B cell (primary cell): ENCODE measurements at regions not wholly inside any gene's neighbourhood (a gene's known extent, or its start where the extent isn't known, plus 50 kb on each side); places are given as distances from the start of the nearest gene placed in this dataset.

ENCODE experiments used
- ATAC-seq: fragments of 200-7000 bp; cut with Tn5 transposase; one replicate; pipeline ENCODE4 v1.10.0; 2021; ENCODE audit warnings: low read depth, mild to moderate bottlenecking, moderate number of reproducible peaks, moderate library complexity
- CTCF ChIA-PET: fragments of 350-600 bp; sonication (Branson Sonifier 250); formaldehyde crosslinking; loops from one replicate; lab custom pipeline; 2021; ENCODE audit warnings: antibody characterized with exemption, inconsistent platforms; lab: Charles Lee
- POLR2A ChIA-PET: fragments of 350-600 bp; sonication (Branson Sonifier 250); formaldehyde crosslinking; loops from one replicate; lab custom pipeline; 2021; ENCODE audit warnings: antibody characterized with exemption; lab: Charles Lee
- DNase-seq: peaks from one replicate; pipeline ENCODE4 v3.0.0; 2013
- H2AFZ ChIP-seq: 2 replicates; pipeline ENCODE4 v1.6.1; 2012; ENCODE audit warnings: mild to moderate bottlenecking, low read depth, low read length; ENCODE audit not compliant: insufficient read depth, poor library complexity, severe bottlenecking
- H3K27ac ChIP-seq, 2 donors: 1 replicate in 1 of 2; 2 replicates in 1 of 2; pipeline ENCODE4 v1.5.1; 2012 to 2013; ENCODE audit warnings: low read length in 2 of 2, mild to moderate bottlenecking in 2 of 2, moderate library complexity in 1 of 2
- H3K27me3 ChIP-seq, 4 experiments: fragments of 200-600 bp in 1 of 4; sonication (generic) in 1 of 4; replicated peaks in 1 of 4; 1 replicate in 2 of 4; 2 replicates in 2 of 4; pipeline versions ENCODE4 v1.6.1 to v1.7.0; 2013 to 2016; ENCODE audit warnings: low read length in 3 of 4, mild to moderate bottlenecking in 2 of 4, mixed read lengths in 1 of 4, moderate library complexity in 1 of 4; ENCODE audit not compliant: insufficient read depth in 4 of 4, control insufficient read depth in 3 of 4; ENCODE audit errors: control extremely low read depth in 1 of 4
- H3K36me3 ChIP-seq, 2 experiments: replicated peaks in 1 of 2; 1 replicate in 1 of 2; 2 replicates in 1 of 2; pipeline versions ENCODE4 v1.6.1 to v1.7.1; 2013; ENCODE audit warnings: low read length in 1 of 2; ENCODE audit not compliant: insufficient read depth in 2 of 2, control insufficient read depth in 1 of 2; ENCODE audit errors: control extremely low read depth in 1 of 2, extremely low read depth in 1 of 2
- H3K4me1 ChIP-seq, 2 donors: fragments of 200-600 bp in 1 of 2; sonication (generic) in 1 of 2; 1 replicate in 1 of 2; 2 replicates in 1 of 2; pipeline versions ENCODE4 v1.5.1 to v1.6.1; 2013 to 2017; ENCODE audit warnings: low read length in 2 of 2; ENCODE audit not compliant: control insufficient read depth in 2 of 2, insufficient read depth in 2 of 2
- H3K4me2 ChIP-seq: replicated peaks from 2 replicates; pipeline ENCODE3; 2012; ENCODE audit warnings: mild to moderate bottlenecking, low read depth, low read length; ENCODE audit not compliant: poor library complexity, severe bottlenecking
- H3K4me3 ChIP-seq, 5 experiments: fragments of 200-600 bp in 1 of 5; sonication (generic) in 1 of 5; 1 replicate in 3 of 5; 2 replicates in 2 of 5; pipeline versions ENCODE4 v1.5.1 to v1.7.0; 2011 to 2016; ENCODE audit warnings: low read length in 4 of 5, mild to moderate bottlenecking in 4 of 5, low read depth in 2 of 5, control low read depth in 1 of 5, moderate library complexity in 1 of 5; ENCODE audit not compliant: insufficient read depth in 1 of 5; ENCODE audit errors: control extremely low read depth in 1 of 5, extremely low read depth in 1 of 5
- H3K79me2 ChIP-seq: fragments of 200-600 bp; sonication (generic); one replicate; pipeline ENCODE4 v1.6.0; 2016; ENCODE audit warnings: low read length; ENCODE audit not compliant: control insufficient read depth, insufficient read depth
- H3K9ac ChIP-seq: fragments of 200-600 bp; sonication (generic); 2 replicates; pipeline ENCODE4 v1.6.1; 2017; ENCODE audit warnings: mild to moderate bottlenecking, low read length, moderate library complexity
- H3K9me3 ChIP-seq, 3 donors: one replicate each; pipeline versions ENCODE4 v1.6.1 to v1.7.1; 2013; ENCODE audit warnings: low read length in 2 of 3; ENCODE audit not compliant: control insufficient read depth in 2 of 3, insufficient read depth in 1 of 3; ENCODE audit errors: control extremely low read depth in 1 of 3
- H4K20me1 ChIP-seq: 2 replicates; pipeline ENCODE4 v1.6.0; 2012; ENCODE audit warnings: mild to moderate bottlenecking, low read length; ENCODE audit not compliant: insufficient read depth, control insufficient read depth, poor library complexity, severe bottlenecking
- H3K27ac Mint-ChIP-seq: one replicate; pipeline ENCODE4 v1.8.0; 2021; ENCODE audit warnings: mixed read lengths
- H3K27me3 Mint-ChIP-seq: one replicate; pipeline ENCODE4 v1.8.0; 2021; ENCODE audit warnings: mixed read lengths
- H3K4me1 Mint-ChIP-seq: one replicate; pipeline ENCODE4 v1.8.0; 2021; ENCODE audit warnings: mixed read lengths
- H3K4me3 Mint-ChIP-seq: one replicate; pipeline ENCODE4 v1.8.0; 2021; ENCODE audit warnings: mixed read lengths
- H3K9me3 Mint-ChIP-seq: one replicate; pipeline ENCODE4 v1.8.0; 2022; ENCODE audit warnings: mixed read lengths; ENCODE audit not compliant: insufficient read depth
- EZH2 ChIP-seq: IDR thresholded peaks from 2 replicates; pipeline ENCODE4 v1.6.1; 2012; ENCODE audit warnings: borderline replicate concordance, low read depth, mild to moderate bottlenecking, moderate library complexity, low read length; ENCODE audit not compliant: insufficient read depth, poor library complexity, severe bottlenecking
- WGBS: methylation state at CpG from one replicate; pipeline ENCODE4 v1.1.5; 2013; ENCODE audit warnings: missing lambda C conversion rate; ENCODE audit not compliant: insufficient coverage; 5-methylcytosine and 5-hydroxymethylcytosine counted together
- intact Hi-C: fragments of 100-400 bp; cut with micrococcal nuclease; formaldehyde crosslinking; loops from one replicate; pipeline ENCODE4 v1.10.0; 2022
- TF ChIP-seq, protein P1 (sequence below): fragments of 200-600 bp; IDR thresholded peaks from one replicate; pipeline ENCODE4 v1.8.0; 2022; ENCODE audit warnings: antibody characterized with exemption, mild to moderate bottlenecking

DNA sequence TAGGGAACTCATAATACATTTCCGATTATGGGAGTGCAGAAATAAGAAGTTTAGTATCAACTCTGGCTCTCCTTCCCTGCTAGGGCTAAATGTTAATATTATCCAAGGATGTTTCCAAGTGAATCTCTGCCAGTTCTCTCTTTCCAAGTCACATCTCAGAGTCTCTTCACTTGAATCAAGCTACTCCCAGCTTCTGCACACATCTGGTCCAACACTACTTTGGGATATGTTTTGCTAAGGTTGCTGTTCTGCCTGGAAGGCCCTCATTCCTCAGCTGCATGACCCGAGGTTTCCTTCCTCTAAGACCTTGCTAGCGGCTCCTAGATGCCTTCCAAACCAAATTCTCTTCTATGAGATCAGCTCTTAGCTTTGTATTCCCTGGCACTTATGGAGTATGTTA is 331.8 kb downstream of the GJA1 start:
- DNase-seq = no peak
- no peak for ATAC-seq
- Histone ChIP-seq H3K9me3 (no peaks in the 10 kb centered on the region), H3K4me3 (no peak overlapping the region), H3K4me2 (no peak overlapping the region), H2AFZ (no peak overlapping the region), H3K79me2 (no peaks in the 10 kb centered on the region), H3K9ac (no peak overlapping the region), H3K27ac (no peak overlapping the region), H3K4me1 (no peaks in the 10 kb centered on the region), H3K36me3 (no peaks in the 10 kb centered on the region), H4K20me1 (no peaks in the 10 kb centered on the region), H3K27me3 (no peaks in the 10 kb centered on the region)
- Mint-ChIP-seq H3K27me3 (no peaks in the 10 kb centered on the region), H3K27ac (no peak overlapping the region), H3K4me1 (no peaks in the 10 kb centered on the region), H3K9me3 (no peaks in the 10 kb centered on the region), H3K4me3 (no peak overlapping the region)
- POLR2A ChIA-PET = no interaction called here
- intact Hi-C loops = no loop called here
- TF ChIP-seq, protein P1, sequence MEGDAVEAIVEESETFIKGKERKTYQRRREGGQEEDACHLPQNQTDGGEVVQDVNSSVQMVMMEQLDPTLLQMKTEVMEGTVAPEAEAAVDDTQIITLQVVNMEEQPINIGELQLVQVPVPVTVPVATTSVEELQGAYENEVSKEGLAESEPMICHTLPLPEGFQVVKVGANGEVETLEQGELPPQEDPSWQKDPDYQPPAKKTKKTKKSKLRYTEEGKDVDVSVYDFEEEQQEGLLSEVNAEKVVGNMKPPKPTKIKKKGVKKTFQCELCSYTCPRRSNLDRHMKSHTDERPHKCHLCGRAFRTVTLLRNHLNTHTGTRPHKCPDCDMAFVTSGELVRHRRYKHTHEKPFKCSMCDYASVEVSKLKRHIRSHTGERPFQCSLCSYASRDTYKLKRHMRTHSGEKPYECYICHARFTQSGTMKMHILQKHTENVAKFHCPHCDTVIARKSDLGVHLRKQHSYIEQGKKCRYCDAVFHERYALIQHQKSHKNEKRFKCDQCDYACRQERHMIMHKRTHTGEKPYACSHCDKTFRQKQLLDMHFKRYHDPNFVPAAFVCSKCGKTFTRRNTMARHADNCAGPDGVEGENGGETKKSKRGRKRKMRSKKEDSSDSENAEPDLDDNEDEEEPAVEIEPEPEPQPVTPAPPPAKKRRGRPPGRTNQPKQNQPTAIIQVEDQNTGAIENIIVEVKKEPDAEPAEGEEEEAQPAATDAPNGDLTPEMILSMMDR = no peak
- 60% methylated on average over 1 of the region's 3 CpGs for WGBS
- CTCF ChIA-PET = no interaction called here

- ATAC-seq (no peak), DNase-seq (no peak)
- Histone ChIP-seq H3K27ac (no peak overlapping the region), H3K79me2 (no peaks in the 10 kb centered on the region), H3K4me3 (no peak overlapping the region), H3K27me3 (no peaks in the 10 kb centered on the region), H3K9ac (no peak overlapping the region), H2AFZ (no peak overlapping the region), H3K9me3 (no peaks in the 10 kb centered on the region), H4K20me1 (no peaks in the 10 kb centered on the region), H3K4me2 (no peak overlapping the region), H3K4me1 (no peaks in the 10 kb centered on the region), H3K36me3 (no peaks in the 10 kb centered on the region)
- ChIA-PET CTCF (no interaction called here), POLR2A (no interaction called here)
- Mint-ChIP-seq H3K9me3 (no peaks in the 10 kb centered on the region), H3K4me3 (no peak overlapping the region), H3K27me3 (no peaks in the 10 kb centered on the region), H3K27ac (no peak overlapping the region), H3K4me1 (no peaks in the 10 kb centered on the region)
- 100% methylated on average over 2 of the region's 2 CpGs for WGBS
- TF ChIP-seq EZH2 = no peak
- TF ChIP-seq, protein P1 = no peak
- intact Hi-C loops = no loop called here
Measured at GRCh38 chr6:121770943-121771342, 335.5 kb downstream of the GJA1 start.
